GM12878 (cell line): ENCODE measurements at regions not wholly inside any gene's neighbourhood (a gene's known extent, or its start where the extent isn't known, plus 50 kb on each side); places are given as distances from the start of the nearest gene placed in this dataset.

ENCODE experiments used
- ATAC-seq: fragments of 200-7000 bp; cut with Tn5 transposase; 3 replicates; pipeline ENCODE4 v1.9.1; 2020; ENCODE audit warnings: mild to moderate bottlenecking, moderate library complexity
- BruUV-seq: library from RNA; stranded (reverse); fragments of 400-500 nt; replicated peaks from 2 replicates; lab custom pipeline; 2021; lab: Mats Ljungman, UMichigan
- CTCF ChIA-PET: fragments of 300-600 bp; sonication (Branson Sonifier 250); formaldehyde crosslinking; extraction: SDS; loops from one replicate; lab custom pipeline; 2021; ENCODE audit warnings: inconsistent platforms; lab: Yijun Ruan, JAX
- POLR2A ChIA-PET: fragments of 350-600 bp; formaldehyde crosslinking; extraction: SDS; loops from one replicate; lab custom pipeline; 2021; ENCODE audit warnings: inconsistent platforms; lab: Charles Lee
- RAD21 ChIA-PET: fragments of 300-600 bp; sonication (Branson Sonifier 250); formaldehyde crosslinking; loops from one replicate; lab custom pipeline; 2023; ENCODE audit warnings: antibody characterized with exemption; ENCODE audit not compliant: unreplicated experiment; lab: Charles Lee
- SMC1A ChIA-PET: fragments of 300-600 bp; sonication (Branson Sonifier 250); formaldehyde crosslinking; loops from one replicate; lab custom pipeline; 2023; ENCODE audit not compliant: unreplicated experiment, uncharacterized antibody; lab: Charles Lee
- DNase-seq: peaks from one replicate; pipeline ENCODE4 v3.0.0-alpha.2; 2011; ENCODE audit warnings: low read depth, low spot score
- FAIRE-seq: peaks from 3 replicates; lab custom pipeline; 2011; peaks lifted over from hg19 to GRCh38; lab: Jason Lieb, UNC
- H2AFZ ChIP-seq: 2 replicates; pipeline ENCODE4 v1.6.0; 2011; ENCODE audit warnings: low read depth, low read length, control low read depth; ENCODE audit not compliant: control insufficient read depth
- H3K27ac ChIP-seq: 2 replicates; pipeline ENCODE4 v1.5.1; 2011; ENCODE audit warnings: control low read depth; ENCODE audit not compliant: control insufficient read depth, insufficient read depth
- H3K27me3 ChIP-seq, 2 experiments: replicated peaks in 1 of 2; 2 replicates each; pipeline versions ENCODE4 v1.6.0 to v1.6.1; 2011; ENCODE audit warnings: low read length in 1 of 2; ENCODE audit not compliant: control insufficient read depth in 2 of 2, insufficient read depth in 2 of 2
- H3K36me3 ChIP-seq, 2 experiments: 2 replicates each; pipeline ENCODE4 v1.5.1; 2011; ENCODE audit warnings: low read length in 1 of 2; ENCODE audit not compliant: control insufficient read depth in 2 of 2, insufficient read depth in 2 of 2
- H3K4me1 ChIP-seq: 2 replicates; pipeline ENCODE4 v1.6.1; 2011; ENCODE audit warnings: mild to moderate bottlenecking, low read length, moderate library complexity, mixed read lengths; ENCODE audit not compliant: control insufficient read depth, insufficient read depth
- H3K4me2 ChIP-seq: 2 replicates; pipeline ENCODE4 v1.6.0; 2011; ENCODE audit warnings: control low read depth; ENCODE audit not compliant: control insufficient read depth, insufficient read depth
- H3K4me3 ChIP-seq: fragments of 200-600 bp; sonication (generic); 2 replicates; pipeline ENCODE4 v1.5.1; 2016
- H3K79me2 ChIP-seq: 2 replicates; pipeline ENCODE4 v1.6.0; 2011; ENCODE audit warnings: low read length; ENCODE audit not compliant: control insufficient read depth, insufficient read depth
- H3K9ac ChIP-seq: 2 replicates; pipeline ENCODE4 v1.8.0; 2011; ENCODE audit warnings: low read length, control low read depth, mixed read lengths; ENCODE audit not compliant: control insufficient read depth, insufficient read depth
- H3K9me3 ChIP-seq: replicated peaks from 3 replicates; pipeline ENCODE4 v1.5.1; 2011; ENCODE audit warnings: mild to moderate bottlenecking, low read length; ENCODE audit not compliant: control insufficient read depth, insufficient read depth
- H4K20me1 ChIP-seq: 2 replicates; pipeline ENCODE4 v1.6.0; 2011; ENCODE audit not compliant: control insufficient read depth, insufficient read depth
- CBX3 ChIP-seq: fragments of 200-600 bp; sonication (generic); IDR thresholded peaks from 2 replicates; pipeline ENCODE4 v1.6.1; 2016; ENCODE audit warnings: low read depth, borderline replicate concordance
- CBX5 ChIP-seq: sonication (generic); IDR thresholded peaks from 2 replicates; pipeline ENCODE4 v1.6.1; 2016; ENCODE audit warnings: low read depth, moderate library complexity, mild to moderate bottlenecking, inconsistent platforms
- CUX1 ChIP-seq: IDR thresholded peaks from 2 replicates; pipeline ENCODE4 v1.6.1; 2012; ENCODE audit warnings: improper control_type of control experiment, low read depth, low read length; ENCODE audit not compliant: insufficient replicate concordance
- KAT2A ChIP-seq: conservative IDR thresholded peaks from 2 replicates; pipeline ENCODE4 v1.6.1; 2011; ENCODE audit warnings: low read depth, low read length; ENCODE audit not compliant: control insufficient read depth
- WGBS: methylation state at CpG from one replicate; pipeline ENCODE4 v1.1.6; 2016; ENCODE audit warnings: low lambda C conversion rate; ENCODE audit not compliant: insufficient replicate concordance, insufficient coverage; ENCODE audit errors: missing lambda C conversion rate; 5-methylcytosine and 5-hydroxymethylcytosine counted together
- in situ Hi-C: fragments of 300-500 bp; cut with MboI; formaldehyde crosslinking; loops from 9 replicates; pipeline ENCODE4 v1.14.3; 2018; ENCODE audit warnings: mixed read lengths
- intact Hi-C: fragments of 100-400 bp; cut with micrococcal nuclease; formaldehyde crosslinking; loops from one replicate; pipeline ENCODE4 v1.14.2; 2022; ENCODE audit not compliant: unreplicated experiment

- TF ChIP-seq CUX1: no peak
Observed at GRCh38 chr1:228894442-228894989, 159.2 kb downstream of the RHOU start (continued).

DNA sequence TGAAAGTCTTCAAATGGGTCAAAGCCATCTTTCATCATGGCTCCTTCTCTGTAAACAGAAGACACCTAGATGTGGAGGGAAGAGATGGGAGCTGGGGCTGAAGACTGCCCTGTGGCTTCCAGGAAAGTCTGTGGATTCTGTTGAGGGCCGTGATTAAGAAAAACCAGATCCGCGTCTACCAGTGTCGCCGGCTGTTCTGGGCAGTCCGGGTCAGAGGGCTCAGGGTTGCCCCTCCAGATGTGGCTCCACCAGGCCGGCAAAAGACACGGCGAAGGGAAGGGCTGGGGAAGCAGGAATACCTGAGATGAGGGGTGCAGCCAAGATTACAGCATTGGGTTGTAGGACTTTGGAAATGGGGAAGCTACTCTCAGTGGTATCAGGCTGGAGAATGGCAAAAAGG, 162.6 kb downstream of the RHOU start:
- in situ Hi-C loops (no loop called here), intact Hi-C loops (no loop called here)
- ChIA-PET RAD21 (interaction anchor here (0.9 to 1.7 kb wide), 2 partner anchors 63 to 330 kb away, joined by 3 to 7 read pairs; no protein-coding TSS in a partner anchor), SMC1A (interaction anchor here (0.7 to 1.3 kb wide), 2 partner anchors 48 to 104 kb away, joined by 3 to 4 read pairs; no protein-coding TSS in a partner anchor), CTCF (no interaction called here), POLR2A (no interaction called here)
- H3K9me3 ChIP-seq: no peaks in the 10 kb centered on the region; the same call in 2 of the 3 replicates
- BruUV-seq: no TSS peak
- no peak overlapping the region for H3K27ac ChIP-seq
- no peak overlapping the region for H3K4me3 ChIP-seq
- H3K9ac ChIP-seq: no peak overlapping the region
- no peak overlapping the region for H3K4me2 ChIP-seq
- DNase-seq (no peak), FAIRE-seq (no peak), ATAC-seq (no peak)
- H4K20me1 ChIP-seq: no peaks in the 10 kb centered on the region
- no peaks in the 10 kb centered on the region for H3K4me1 ChIP-seq
- no peaks in the 10 kb centered on the region; a peak in 1 of 4 replicates for H3K27me3 ChIP-seq
- 81% methylated on average over 8 of the region's 9 CpGs for WGBS
- no peaks in the 10 kb centered on the region for H3K79me2 ChIP-seq
- TF ChIP-seq CBX3: no peak
- TF ChIP-seq KAT2A: no peak
- TF ChIP-seq CBX5: no peak
- no peak overlapping the region for H2AFZ ChIP-seq
- no peaks in the 10 kb centered on the region for H3K36me3 ChIP-seq
